ENCODE measurements at regions not wholly inside any gene's neighbourhood (a gene's known extent, or its start where the extent isn't known, plus 50 kb on each side); places are given as distances from the start of the nearest gene placed in this dataset.

DNA sequence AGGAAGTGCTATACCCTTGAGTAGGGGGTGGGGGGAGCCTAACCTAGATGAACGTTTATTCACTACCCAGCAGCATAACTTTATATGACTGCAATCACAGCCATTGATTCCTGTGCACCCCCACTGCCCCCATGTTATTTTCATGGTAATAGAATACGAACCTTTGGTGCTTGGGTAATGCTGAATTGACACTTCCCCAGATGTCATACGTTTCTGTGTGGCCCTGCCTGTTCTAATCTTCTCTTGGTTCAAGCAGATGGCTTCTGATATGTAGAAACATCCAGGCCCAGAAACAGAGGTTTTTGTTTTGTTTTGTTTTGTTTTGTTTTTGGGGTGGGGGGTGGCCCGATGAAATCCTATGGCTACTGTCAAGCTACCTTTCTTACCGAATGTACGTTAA is 237.9 kb upstream of the TOPAZ1 start:
- Histone ChIP-seq H3K79me2 (no peaks in the 10 kb centered on the region), H3K9me2 (replicated peaks; ENCODE audit: insufficient read depth) (no peaks in the 10 kb centered on the region), H3K36me3 (replicated peaks; ENCODE audit: insufficient read depth, low read depth) (no peaks in the 10 kb centered on the region), H3K4me1 (ENCODE audit: insufficient read depth) (peaks cover 1% of the 10 kb centered on the region), H3K9me3 (ENCODE audit: low read depth) (no peaks in the 10 kb centered on the region), H3K4me2 (no peak overlapping the region), H2AFZ (no peak overlapping the region), H4K20me1 (ENCODE audit: insufficient read depth, poor library complexity, severe bottlenecking) (no peaks in the 10 kb centered on the region), H3K27me3 (peaks cover 34% of the 10 kb centered on the region), H3K27ac (no peak overlapping the region), H3K4me3 (no peak overlapping the region)
- 85% methylated on average over 6 of the region's 6 CpGs for WGBS (ENCODE audit: low lambda C conversion rate, missing lambda C conversion rate)
- TF ChIP-seq, protein P1, sequence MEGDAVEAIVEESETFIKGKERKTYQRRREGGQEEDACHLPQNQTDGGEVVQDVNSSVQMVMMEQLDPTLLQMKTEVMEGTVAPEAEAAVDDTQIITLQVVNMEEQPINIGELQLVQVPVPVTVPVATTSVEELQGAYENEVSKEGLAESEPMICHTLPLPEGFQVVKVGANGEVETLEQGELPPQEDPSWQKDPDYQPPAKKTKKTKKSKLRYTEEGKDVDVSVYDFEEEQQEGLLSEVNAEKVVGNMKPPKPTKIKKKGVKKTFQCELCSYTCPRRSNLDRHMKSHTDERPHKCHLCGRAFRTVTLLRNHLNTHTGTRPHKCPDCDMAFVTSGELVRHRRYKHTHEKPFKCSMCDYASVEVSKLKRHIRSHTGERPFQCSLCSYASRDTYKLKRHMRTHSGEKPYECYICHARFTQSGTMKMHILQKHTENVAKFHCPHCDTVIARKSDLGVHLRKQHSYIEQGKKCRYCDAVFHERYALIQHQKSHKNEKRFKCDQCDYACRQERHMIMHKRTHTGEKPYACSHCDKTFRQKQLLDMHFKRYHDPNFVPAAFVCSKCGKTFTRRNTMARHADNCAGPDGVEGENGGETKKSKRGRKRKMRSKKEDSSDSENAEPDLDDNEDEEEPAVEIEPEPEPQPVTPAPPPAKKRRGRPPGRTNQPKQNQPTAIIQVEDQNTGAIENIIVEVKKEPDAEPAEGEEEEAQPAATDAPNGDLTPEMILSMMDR (IDR thresholded peaks at IDR 0.05; ENCODE audit: poor library complexity) = no peak
- TF ChIP-seq EZH2phosphoT487 (IDR thresholded peaks at IDR 0.05; ENCODE audit: low read depth, severe bottlenecking, unreplicated experiment) (no peak), EZH2 (IDR thresholded peaks at IDR 0.05; ENCODE audit: borderline replicate concordance) (no peak)
- DNase-seq (ENCODE audit: low spot score) = no peak

DNA sequence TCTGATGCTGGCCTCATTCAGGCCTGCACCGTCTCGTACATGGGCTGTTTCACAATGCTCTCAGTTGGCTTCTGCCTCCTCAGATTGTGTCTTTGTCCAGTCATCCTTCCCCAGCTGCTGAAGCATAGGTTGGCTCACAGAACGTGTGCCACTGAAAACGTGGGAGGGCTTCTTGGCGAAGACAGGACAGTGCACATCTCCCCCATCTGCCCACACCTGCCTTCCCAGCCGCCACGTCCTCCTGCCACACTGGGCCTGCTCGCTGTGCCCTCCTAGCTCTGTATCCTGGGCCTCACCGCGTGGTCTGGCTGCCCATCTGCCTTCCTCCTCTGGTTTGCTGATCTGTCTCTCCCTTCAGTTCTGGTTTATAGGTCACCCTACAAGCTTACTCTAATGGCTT is 230.0 kb upstream of the TOPAZ1 start:
- Histone ChIP-seq H3K27ac (no peak overlapping the region), H3K79me2 (no peaks in the 10 kb centered on the region), H3K27me3 (peaks cover 3% of the 10 kb centered on the region), H3K4me2 (no peak overlapping the region), H3K4me1 (ENCODE audit: insufficient read depth) (no peaks in the 10 kb centered on the region), H4K20me1 (ENCODE audit: insufficient read depth, poor library complexity, severe bottlenecking) (no peaks in the 10 kb centered on the region), H2AFZ (no peak overlapping the region), H3K4me3 (no peak overlapping the region), H3K9me3 (ENCODE audit: low read depth) (no peaks in the 10 kb centered on the region), H3K36me3 (replicated peaks; ENCODE audit: insufficient read depth, low read depth) (no peaks in the 10 kb centered on the region), H3K9me2 (replicated peaks; ENCODE audit: insufficient read depth) (no peaks in the 10 kb centered on the region)
- DNase-seq (ENCODE audit: low spot score) = no peak
- 94% methylated on average over 10 of the region's 10 CpGs for WGBS (ENCODE audit: low lambda C conversion rate, missing lambda C conversion rate)
- TF ChIP-seq EZH2 (IDR thresholded peaks at IDR 0.05; ENCODE audit: borderline replicate concordance) = no peak
- no peak for TF ChIP-seq EZH2phosphoT487 (IDR thresholded peaks at IDR 0.05; ENCODE audit: low read depth, severe bottlenecking, unreplicated experiment)
- TF ChIP-seq, protein P1 (IDR thresholded peaks at IDR 0.05; ENCODE audit: poor library complexity) = no peak

DNA sequence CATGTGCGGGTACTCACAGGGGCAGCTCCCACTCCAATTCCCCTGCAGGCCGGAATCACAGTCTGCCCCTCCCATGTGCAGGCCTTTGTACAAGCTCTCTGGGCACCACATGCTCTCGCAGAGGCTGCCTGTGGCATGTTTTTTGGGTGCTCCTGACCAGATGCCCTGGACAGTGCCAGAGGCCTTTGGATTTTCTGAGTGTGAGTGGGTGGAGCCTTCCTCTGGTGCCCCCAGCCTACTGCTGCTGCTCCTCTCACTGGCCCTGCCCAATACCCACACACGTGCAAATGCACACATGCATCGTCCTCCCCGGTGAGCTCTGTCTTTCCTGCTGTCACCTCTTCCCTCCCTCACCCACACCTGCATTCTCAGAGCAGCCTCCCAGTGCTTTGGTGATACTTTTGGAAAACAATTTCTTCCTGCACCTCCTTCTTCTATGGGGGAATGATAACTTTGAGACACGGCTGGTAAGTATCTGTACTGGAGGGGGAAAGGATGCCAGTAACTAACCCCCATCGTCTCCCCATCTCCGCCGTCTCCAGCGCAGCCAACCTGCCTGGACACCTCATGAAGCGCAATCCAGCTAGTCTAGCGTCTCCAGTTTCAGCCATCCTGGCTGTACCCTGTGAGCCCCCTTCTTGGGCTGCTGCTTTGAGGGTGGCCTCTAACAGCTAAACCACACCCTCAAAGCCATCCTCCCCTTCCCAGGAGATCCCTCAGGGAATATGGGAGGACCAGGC is 229.4 kb upstream of the TOPAZ1 start:
- Histone ChIP-seq H3K27ac (no peak overlapping the region), H4K20me1 (ENCODE audit: insufficient read depth, poor library complexity, severe bottlenecking) (no peaks in the 10 kb centered on the region), H2AFZ (no peak overlapping the region), H3K4me3 (no peak overlapping the region), H3K9me2 (replicated peaks; ENCODE audit: insufficient read depth) (no peaks in the 10 kb centered on the region), H3K27me3 (peaks cover 4% of the 10 kb centered on the region), H3K36me3 (replicated peaks; ENCODE audit: insufficient read depth, low read depth) (no peaks in the 10 kb centered on the region), H3K4me1 (ENCODE audit: insufficient read depth) (no peaks in the 10 kb centered on the region), H3K79me2 (no peaks in the 10 kb centered on the region), H3K9me3 (ENCODE audit: low read depth) (no peaks in the 10 kb centered on the region), H3K4me2 (no peak overlapping the region)
- 90% methylated on average over 13 of the region's 13 CpGs for WGBS (ENCODE audit: low lambda C conversion rate, missing lambda C conversion rate)
- TF ChIP-seq EZH2 (IDR thresholded peaks at IDR 0.05; ENCODE audit: borderline replicate concordance) = no peak
- TF ChIP-seq EZH2phosphoT487 (IDR thresholded peaks at IDR 0.05; ENCODE audit: low read depth, severe bottlenecking, unreplicated experiment) = no peak
- TF ChIP-seq, protein P1 (IDR thresholded peaks at IDR 0.05; ENCODE audit: poor library complexity) = no peak
- no peak for DNase-seq (ENCODE audit: low spot score)

Measured in hepatocyte (in vitro differentiated cells).